ENCODE measurements at regions not wholly inside any gene's neighbourhood (a gene's known extent, or its start where the extent isn't known, plus 50 kb on each side); places are given as distances from the start of the nearest gene placed in this dataset.
"Not testable (repeated sequence)": the region's sequence is repeated elsewhere in the genome, so short reads cannot be mapped to it uniquely, and the experiment has no call there.

DNA sequence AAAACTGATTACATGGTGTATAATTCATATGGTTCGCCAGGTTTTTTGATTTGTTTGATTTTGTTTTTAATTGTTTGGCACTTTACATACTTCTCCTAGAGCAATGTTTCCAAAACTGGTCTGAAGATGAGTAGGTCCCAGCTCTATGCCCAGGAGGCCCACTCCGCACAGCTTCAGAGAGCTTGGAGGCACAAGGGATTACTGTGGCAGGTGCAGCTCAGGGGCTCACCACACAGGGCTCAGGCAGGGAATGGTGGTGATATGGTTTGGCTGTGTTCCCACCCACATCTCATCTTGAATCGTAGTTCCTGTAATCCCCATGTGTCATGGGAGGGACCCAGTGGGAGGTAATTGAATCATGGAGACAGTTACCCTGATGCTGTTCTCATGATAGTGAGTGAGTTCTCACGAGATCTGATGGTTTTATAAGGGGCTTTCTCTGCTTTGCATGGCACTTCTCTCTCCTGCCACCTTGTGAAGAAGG is 296.6 kb downstream of the MED10 start:
- DNase-seq (ENCODE audit: low spot score in 2 of 2) = no peak

GRCh38 chr5:6080930-6081726 is 297.2 kb downstream of the MED10 start:
- no peak for TF ChIP-seq POLR2A (IDR thresholded peaks at IDR 0.05)
- no peak for TF ChIP-seq CTCF (IDR thresholded peaks at IDR 0.05)
- no peak for TF ChIP-seq EP300 (IDR thresholded peaks at IDR 0.05)
- Histone ChIP-seq H3K4me3 (no peak overlapping the region), H3K9me3 (no peaks in the 10 kb centered on the region), H3K36me3 (no peaks in the 10 kb centered on the region), H3K27ac (no peak overlapping the region), H3K27me3 (no peaks in the 10 kb centered on the region), H3K4me1 (no peaks in the 10 kb centered on the region)
- 94% methylated on average over 10 of the region's 10 CpGs for WGBS, 2 donors
- DNase-seq (ENCODE audit: low spot score in 2 of 2) = no peak

More for the DNA sequence above, 296.6 kb downstream of the MED10 start:
- Histone ChIP-seq H3K4me1 (no peaks in the 10 kb centered on the region), H3K4me3 (no peak overlapping the region), H3K27ac (no peak overlapping the region), H3K36me3 (no peaks in the 10 kb centered on the region), H3K9me3 (no peaks in the 10 kb centered on the region), H3K27me3 (no peaks in the 10 kb centered on the region)
- no peak for TF ChIP-seq POLR2A (IDR thresholded peaks at IDR 0.05)
- no peak for TF ChIP-seq CTCF (IDR thresholded peaks at IDR 0.05)
- no peak for TF ChIP-seq EP300 (IDR thresholded peaks at IDR 0.05)
- WGBS, 2 donors = 78 to 91% methylated on average over 4 of the region's 4 CpGs

DNA sequence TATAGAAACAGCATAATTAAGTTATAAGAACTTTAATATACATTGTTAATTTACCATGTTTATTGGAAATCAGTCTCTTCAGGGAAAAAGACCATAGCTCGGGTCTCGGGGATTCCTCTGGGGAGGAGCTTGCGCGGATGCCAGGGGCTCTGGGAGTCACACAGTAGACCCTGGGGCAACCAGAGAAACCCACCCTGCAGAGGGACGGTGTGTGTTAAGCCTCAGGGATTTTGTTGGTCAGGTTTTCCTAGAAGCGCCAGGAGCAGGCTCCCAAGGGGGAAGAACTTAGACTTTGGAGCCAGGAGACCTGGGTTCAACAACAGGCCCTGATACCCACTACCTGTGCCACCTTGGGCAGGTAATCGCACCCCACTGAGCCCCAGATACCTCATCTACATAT is 297.9 kb downstream of the MED10 start:
- TF ChIP-seq CTCF (IDR thresholded peaks at IDR 0.05) = no peak
- no peak for TF ChIP-seq POLR2A (IDR thresholded peaks at IDR 0.05)
- no peak for TF ChIP-seq EP300 (IDR thresholded peaks at IDR 0.05)
- Histone ChIP-seq H3K4me1 (no peaks in the 10 kb centered on the region), H3K36me3 (no peaks in the 10 kb centered on the region), H3K27me3 (no peaks in the 10 kb centered on the region), H3K9me3 (no peaks in the 10 kb centered on the region), H3K4me3 (no peak overlapping the region), H3K27ac (no peak overlapping the region)
- no peak for DNase-seq (ENCODE audit: low spot score in 2 of 2)
- WGBS, 2 donors = 85 to 90% methylated on average over 7 of the region's 7 CpGs

- 80% methylated on average over 5 of the region's 5 CpGs for WGBS, 2 donors
- Histone ChIP-seq H3K4me1 (no peaks in the 10 kb centered on the region), H3K27ac (no peak overlapping the region), H3K27me3 (no peaks in the 10 kb centered on the region), H3K9me3 (no peaks in the 10 kb centered on the region), H3K36me3 (no peaks in the 10 kb centered on the region), H3K4me3 (no peak overlapping the region)
- DNase-seq (ENCODE audit: low spot score in 2 of 2) = no peak
- no peak for TF ChIP-seq EP300 (IDR thresholded peaks at IDR 0.05)
- TF ChIP-seq POLR2A (IDR thresholded peaks at IDR 0.05) = no peak
- no peak for TF ChIP-seq CTCF (IDR thresholded peaks at IDR 0.05)
Measured at GRCh38 chr5:6078881-6079280, 299.5 kb downstream of the MED10 start.

DNA sequence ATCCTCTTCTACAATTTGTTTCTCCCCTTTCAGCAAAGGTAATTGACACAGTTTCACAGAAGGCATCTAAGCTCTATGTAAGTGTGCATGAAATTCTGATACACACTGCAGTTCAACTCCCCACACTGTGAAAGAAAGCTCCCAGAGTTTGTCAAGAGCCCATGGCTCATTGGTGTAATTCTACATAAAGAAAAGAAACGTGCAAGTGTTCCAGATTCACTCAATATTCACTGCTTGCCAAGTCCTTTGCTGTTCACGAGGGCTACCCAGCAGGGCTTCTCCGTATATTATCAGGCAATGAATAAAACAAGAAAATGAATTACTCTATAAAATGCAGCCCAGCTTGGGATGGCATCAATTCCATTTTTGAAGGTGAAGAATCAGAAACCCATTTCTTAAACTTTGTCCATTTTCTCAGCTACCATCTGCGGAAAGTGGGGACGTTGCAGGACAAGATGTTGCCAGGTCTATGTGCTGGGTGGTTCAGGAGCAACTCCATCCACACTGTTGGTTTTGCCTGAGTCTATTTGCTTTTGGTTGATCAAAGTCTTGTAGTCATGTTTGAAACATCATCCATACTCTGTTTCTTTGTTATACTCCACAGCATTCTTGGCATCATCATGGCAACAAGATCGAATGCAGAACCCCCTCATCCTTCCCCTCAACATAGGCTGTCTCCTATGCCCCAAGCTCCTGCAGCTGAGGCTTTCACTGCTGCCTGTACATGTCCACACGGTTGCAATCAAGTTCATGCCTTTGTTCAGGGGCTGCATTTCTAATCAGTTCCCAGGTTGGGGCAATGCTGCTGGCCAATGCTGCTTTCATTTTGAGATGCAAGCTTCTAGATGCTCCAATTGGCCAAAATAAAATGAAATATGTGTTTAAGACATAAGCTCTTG is 301.8 kb downstream of the MED10 start:
- Histone ChIP-seq H3K4me3 (no peak overlapping the region), H3K27ac (no peak overlapping the region), H3K9me3 (no peaks in the 10 kb centered on the region), H3K4me1 (no peaks in the 10 kb centered on the region), H3K36me3 (no peaks in the 10 kb centered on the region), H3K27me3 (no peaks in the 10 kb centered on the region)
- WGBS, 2 donors = 66 to 68% methylated on average over 7 of the region's 7 CpGs
- TF ChIP-seq POLR2A (IDR thresholded peaks at IDR 0.05) = no peak
- no peak for TF ChIP-seq EP300 (IDR thresholded peaks at IDR 0.05)
- no peak for TF ChIP-seq CTCF (IDR thresholded peaks at IDR 0.05)
- DNase-seq (ENCODE audit: low spot score in 2 of 2) = no peak

- H3K9me3 ChIP-seq; H3K4me3 ChIP-seq; H3K27ac ChIP-seq; H3K36me3 ChIP-seq; DNase-seq (ENCODE audit: low spot score in 2 of 2); H3K27me3 ChIP-seq; H3K4me1 ChIP-seq: not testable (repeated sequence)
- WGBS, 2 donors = 86% methylated on average over 4 of the region's 4 CpGs
Measured at GRCh38 chr5:6072488-6072887, 305.9 kb downstream of the MED10 start.
